ENCODE measurements at regions not wholly inside any gene's neighbourhood (a gene's known extent, or its start where the extent isn't known, plus 50 kb on each side); places are given as distances from the start of the nearest gene placed in this dataset.

DNA sequence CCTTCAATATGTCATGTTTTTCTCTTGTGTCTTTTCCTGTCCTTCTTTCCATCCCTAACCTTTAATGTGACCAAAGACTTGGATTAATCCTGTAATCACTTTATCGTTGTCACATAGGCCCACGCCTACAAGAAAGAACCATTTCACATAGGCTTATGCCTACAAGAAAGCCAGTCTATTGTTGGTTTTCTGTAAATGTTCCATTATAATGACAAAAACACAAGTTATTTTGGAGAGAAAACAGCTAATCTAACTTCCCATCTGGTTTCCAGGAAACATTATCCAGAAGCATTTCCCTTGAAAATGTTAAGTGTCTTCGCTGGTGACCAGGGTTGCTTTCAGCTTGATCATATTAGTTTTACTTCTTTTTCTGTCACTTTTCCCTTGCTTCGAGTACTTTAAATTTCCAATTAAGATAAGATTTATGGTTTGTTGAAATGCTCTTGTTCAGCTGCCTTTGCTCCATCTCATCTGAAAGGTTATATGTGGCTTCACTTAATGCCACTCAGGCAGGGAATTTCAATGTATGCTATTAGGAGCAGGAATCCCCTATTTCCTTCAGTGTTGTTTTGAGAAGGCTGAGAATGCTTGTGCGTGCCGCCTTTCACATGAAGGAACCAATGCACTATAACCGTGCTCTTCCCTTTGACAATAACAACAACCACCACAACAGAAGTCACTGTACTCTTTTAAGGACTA is 708.2 kb downstream of the EFNB2 start:
- DNase-seq (ENCODE audit: low spot score) = no peak
- Histone ChIP-seq H3K9me3 (no peaks in the 10 kb centered on the region), H3K4me1 (no peaks in the 10 kb centered on the region), H3K36me3 (no peaks in the 10 kb centered on the region), H3K4me3 (no peak overlapping the region), H3K27ac (no peak overlapping the region), H3K27me3 (no peaks in the 10 kb centered on the region)
- no peak for TF ChIP-seq CTCF (IDR thresholded peaks at IDR 0.05)

GRCh38 chr13:105825071-105825470 is 710.4 kb downstream of the EFNB2 start:
- Histone ChIP-seq H3K27me3 (no peaks in the 10 kb centered on the region), H3K4me1 (no peaks in the 10 kb centered on the region), H3K9me3 (no peaks in the 10 kb centered on the region), H3K4me3 (no peak overlapping the region), H3K27ac (no peak overlapping the region), H3K36me3 (no peaks in the 10 kb centered on the region)
- no peak for TF ChIP-seq CTCF (IDR thresholded peaks at IDR 0.05)
- DNase-seq (ENCODE audit: low spot score) = no peak

DNA sequence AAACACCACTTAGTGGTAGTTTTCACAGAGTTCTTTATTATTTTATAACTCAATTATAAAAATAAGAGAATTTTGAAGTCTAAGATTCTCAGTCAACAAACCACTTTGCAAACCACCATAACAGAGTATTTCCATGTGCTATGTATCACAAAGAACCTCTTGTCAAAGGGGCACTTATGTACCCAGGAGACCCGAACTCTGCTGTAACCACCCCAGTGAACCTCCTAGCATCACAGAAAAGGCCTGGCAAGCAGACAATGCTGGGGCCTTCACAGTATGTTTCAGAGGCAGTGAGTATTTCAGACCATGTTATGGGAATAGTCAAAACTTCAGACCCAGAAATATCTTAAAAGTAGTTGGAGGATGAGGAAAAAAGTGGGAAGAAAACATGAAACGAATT is 714.1 kb downstream of the EFNB2 start:
- H3K9me3 ChIP-seq = no peaks in the 10 kb centered on the region
- H3K4me1 ChIP-seq = no peaks in the 10 kb centered on the region
- no peak overlapping the region for H3K4me3 ChIP-seq
- H3K36me3 ChIP-seq = no peaks in the 10 kb centered on the region
- H3K27me3 ChIP-seq = no peaks in the 10 kb centered on the region
- H3K27ac ChIP-seq = no peak overlapping the region
- TF ChIP-seq CTCF (IDR thresholded peaks at IDR 0.05) = no peak
- no peak for DNase-seq (ENCODE audit: low spot score)

DNA sequence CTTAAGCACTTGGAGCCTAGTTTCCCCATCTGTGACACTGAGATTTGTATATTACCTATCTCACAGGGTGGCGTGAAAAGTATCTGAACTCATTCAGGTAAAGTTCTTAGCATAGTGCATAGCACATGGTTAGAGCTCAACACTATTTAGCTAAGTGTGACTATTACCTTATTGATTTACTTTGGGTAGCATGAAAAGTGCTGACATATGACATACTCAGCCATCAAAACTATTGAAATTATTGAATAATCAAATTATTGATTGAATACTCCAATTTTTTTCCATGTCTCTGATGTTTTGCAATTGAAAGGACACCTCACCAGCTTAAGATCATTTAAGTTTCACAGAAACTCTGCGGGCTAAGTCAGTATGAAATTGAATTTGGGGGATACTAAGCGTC is 715.0 kb downstream of the EFNB2 start:
- H3K27me3 ChIP-seq = no peaks in the 10 kb centered on the region
- no peak overlapping the region for H3K27ac ChIP-seq
- no peak overlapping the region for H3K4me3 ChIP-seq
- TF ChIP-seq CTCF (IDR thresholded peaks at IDR 0.05) = no peak
- no peaks in the 10 kb centered on the region for H3K9me3 ChIP-seq
- H3K4me1 ChIP-seq = no peaks in the 10 kb centered on the region
- no peaks in the 10 kb centered on the region for H3K36me3 ChIP-seq
- no peak for DNase-seq (ENCODE audit: low spot score)

- no peak for TF ChIP-seq CTCF (IDR thresholded peaks at IDR 0.05)
- Histone ChIP-seq H3K9me3 (no peaks in the 10 kb centered on the region), H3K27me3 (no peaks in the 10 kb centered on the region), H3K4me3 (no peak overlapping the region), H3K27ac (no peak overlapping the region), H3K4me1 (no peaks in the 10 kb centered on the region), H3K36me3 (no peaks in the 10 kb centered on the region)
- no peak for DNase-seq (ENCODE audit: low spot score)
Observed at GRCh38 chr13:105817498-105817897, 718.0 kb downstream of the EFNB2 start.

GRCh38 chr13:105816994-105817393 is 718.5 kb downstream of the EFNB2 start:
- no peaks in the 10 kb centered on the region for H3K4me1 ChIP-seq
- no peak overlapping the region for H3K27ac ChIP-seq
- no peak overlapping the region for H3K4me3 ChIP-seq
- no peak for TF ChIP-seq CTCF (IDR thresholded peaks at IDR 0.05)
- DNase-seq (ENCODE audit: low spot score) = no peak
- H3K27me3 ChIP-seq = no peaks in the 10 kb centered on the region
- H3K9me3 ChIP-seq = no peaks in the 10 kb centered on the region
- no peaks in the 10 kb centered on the region for H3K36me3 ChIP-seq

All from right atrium auricular region (tissue), 2 donors.